Suppressor macrophage treated with lipopolysaccharide for 4 hours (primary cell): ENCODE measurements at regions not wholly inside any gene's neighbourhood (a gene's known extent, or its start where the extent isn't known, plus 50 kb on each side); places are given as distances from the start of the nearest gene placed in this dataset.
"Not testable (repeated sequence)": the region's sequence is repeated elsewhere in the genome, so short reads cannot be mapped to it uniquely, and the experiment has no call there.

ENCODE experiments used
- DNase-seq: peaks from one replicate; pipeline ENCODE4 v3.0.0-alpha.2; 2020

GRCh38 chr12:39699079-39699478, 79.5 kb upstream of the ABCD2 start:
- not testable (repeated sequence) for DNase-seq

- no peak for DNase-seq
These were observed 77.5 kb upstream of the ABCD2 start for GRCh38 chr12:39697108-39697507.

- DNase-seq, result peak; percentile 9
These were observed 72.8 kb upstream of the ABCD2 start for GRCh38 chr12:39692258-39692853.

GRCh38 chr12:39685854-39686657, 66.5 kb upstream of the ABCD2 start:
- no peak for DNase-seq

GRCh38 chr12:39682689-39683477, 63.3 kb upstream of the ABCD2 start:
- DNase-seq, result peak; percentile 1

- DNase-seq, result no peak
These were observed 55.7 kb upstream of the ABCD2 start for GRCh38 chr12:39675263-39675662.

- no peak for DNase-seq
These were observed 53.4 kb upstream of the ABCD2 start for GRCh38 chr12:39672976-39673375.

GRCh38 chr12:39671898-39672875, 52.6 kb upstream of the ABCD2 start:
- no peak for DNase-seq

- DNase-seq, result not testable (repeated sequence)
These were observed 49.9 kb upstream of the ABCD2 start for GRCh38 chr12:39669539-39669938.
